GM23248 (cell line): ENCODE measurements at regions not wholly inside any gene's neighbourhood (a gene's known extent, or its start where the extent isn't known, plus 50 kb on each side); places are given as distances from the start of the nearest gene placed in this dataset.

ENCODE experiments used
- EZH2 ChIP-seq: fragments of 200-600 bp; sonication (generic); IDR thresholded peaks from 2 replicates; pipeline ENCODE4 v1.6.1; 2018; ENCODE audit warnings: antibody characterized with exemption, mild to moderate bottlenecking; ENCODE audit not compliant: insufficient read depth, poor library complexity, severe bottlenecking
- EZH2phosphoT487 ChIP-seq: fragments of 200-600 bp; sonication (generic); IDR thresholded peaks from 2 replicates; pipeline ENCODE4 v1.6.1; 2018; ENCODE audit warnings: antibody characterized with exemption, moderate library complexity, mild to moderate bottlenecking, low read depth; ENCODE audit not compliant: insufficient read depth

- TF ChIP-seq EZH2phosphoT487 (no peak), EZH2 (no peak)
These were observed 182.9 kb downstream of the FOXG1 start for GRCh38 chr14:28949503-28949902.
